Lower lobe of right lung (tissue), 2 donors: ENCODE measurements at regions not wholly inside any gene's neighbourhood (a gene's known extent, or its start where the extent isn't known, plus 50 kb on each side); places are given as distances from the start of the nearest gene placed in this dataset.
"Not testable (repeated sequence)": the region's sequence is repeated elsewhere in the genome, so short reads cannot be mapped to it uniquely, and the experiment has no call there.

Experiments used
- ATAC-seq, 2 donors: fragments of 200-7000 bp; cut with Tn5 transposase; one replicate each; pipeline ENCODE4 v1.9.1; 2020 to 2022; ENCODE audit warnings: mild to moderate bottlenecking in 2 of 2, moderate library complexity in 2 of 2
- DNase-seq: peaks from one replicate; pipeline ENCODE4 v3.0.0-alpha.2; 2020
- H3K27ac ChIP-seq: fragments of 200-600 bp; one replicate; pipeline ENCODE4 v1.8.0; 2022
- H3K27me3 ChIP-seq: fragments of 200-600 bp; one replicate; pipeline ENCODE4 v1.8.0; 2022; ENCODE audit warnings: low read depth
- H3K36me3 ChIP-seq: fragments of 200-600 bp; one replicate; pipeline ENCODE4 v1.8.0; 2022; ENCODE audit warnings: mild to moderate bottlenecking
- H3K4me1 ChIP-seq: fragments of 200-600 bp; one replicate; pipeline ENCODE4 v1.8.0; 2022
- H3K4me3 ChIP-seq: fragments of 200-600 bp; one replicate; pipeline ENCODE4 v1.8.0; 2022; ENCODE audit warnings: mild to moderate bottlenecking
- H3K9me3 ChIP-seq: fragments of 200-600 bp; one replicate; pipeline ENCODE4 v1.8.0; 2022
- CTCF ChIP-seq: fragments of 200-600 bp; IDR thresholded peaks from one replicate; pipeline ENCODE4 v1.8.0; 2022; ENCODE audit warnings: antibody characterized with exemption, mild to moderate bottlenecking
- intact Hi-C: fragments of 100-400 bp; cut with DNase I; formaldehyde crosslinking; loops from one replicate; pipeline ENCODE4 v1.11.0; 2022
- donor health status: DM: no; HTN: yes; CAD: no; lungs with severe emphysema.

- intact Hi-C loops: no loop called here
- no peak for TF ChIP-seq CTCF
- H3K27ac ChIP-seq: no peak overlapping the region
- no peaks in the 10 kb centered on the region for H3K9me3 ChIP-seq
- H3K4me1 ChIP-seq: no peaks in the 10 kb centered on the region
- ATAC-seq (no peak), DNase-seq (no peak)
- no peaks in the 10 kb centered on the region for H3K27me3 ChIP-seq
- H3K4me3 ChIP-seq: no peak overlapping the region
- H3K36me3 ChIP-seq: no peaks in the 10 kb centered on the region
These were observed 131.3 kb downstream of the MACIR start for GRCh38 chr5:103389846-103390245.

GRCh38 chr5:103389357-103389756, 130.8 kb downstream of the MACIR start:
- TF ChIP-seq CTCF: no peak
- Histone ChIP-seq H3K9me3 (no peaks in the 10 kb centered on the region), H3K27ac (no peak overlapping the region), H3K27me3 (no peaks in the 10 kb centered on the region), H3K4me1 (no peaks in the 10 kb centered on the region), H3K4me3 (no peak overlapping the region), H3K36me3 (no peaks in the 10 kb centered on the region)
- DNase-seq (no peak), ATAC-seq (no peak)
- intact Hi-C loops: no loop called here

GRCh38 chr5:103385722-103386121, 127.2 kb downstream of the MACIR start:
- no peaks in the 10 kb centered on the region for H3K9me3 ChIP-seq
- no peak for TF ChIP-seq CTCF
- no peaks in the 10 kb centered on the region for H3K36me3 ChIP-seq
- no peaks in the 10 kb centered on the region for H3K27me3 ChIP-seq
- no peaks in the 10 kb centered on the region for H3K4me1 ChIP-seq
- intact Hi-C loops: no loop called here
- no peak for ATAC-seq
- DNase-seq: no peak
- H3K4me3 ChIP-seq: no peak overlapping the region
- no peak overlapping the region for H3K27ac ChIP-seq

- H3K36me3 ChIP-seq, intact Hi-C loops, H3K27ac ChIP-seq, H3K4me3 ChIP-seq, H3K9me3 ChIP-seq, ATAC-seq, DNase-seq, H3K4me1 ChIP-seq, H3K27me3 ChIP-seq: not testable (repeated sequence)
These were observed 119.1 kb downstream of the MACIR start for GRCh38 chr5:103377638-103378037.

- intact Hi-C loops: no loop called here
- TF ChIP-seq CTCF: no peak
- H3K4me1 ChIP-seq: no peaks in the 10 kb centered on the region
- no peak overlapping the region for H3K4me3 ChIP-seq
- H3K36me3 ChIP-seq: no peaks in the 10 kb centered on the region
- H3K27me3 ChIP-seq: no peaks in the 10 kb centered on the region
- ATAC-seq (no peak), DNase-seq (no peak)
- no peak overlapping the region for H3K27ac ChIP-seq
- H3K9me3 ChIP-seq: no peaks in the 10 kb centered on the region
These were observed 117.5 kb downstream of the MACIR start for GRCh38 chr5:103375863-103376591.

GRCh38 chr5:103375350-103375749, 116.8 kb downstream of the MACIR start:
- no peak for TF ChIP-seq CTCF
- Histone ChIP-seq H3K36me3 (no peaks in the 10 kb centered on the region), H3K4me3 (no peak overlapping the region), H3K9me3 (no peaks in the 10 kb centered on the region), H3K27ac (no peak overlapping the region), H3K27me3 (no peaks in the 10 kb centered on the region), H3K4me1 (no peaks in the 10 kb centered on the region)
- no peak for ATAC-seq
- DNase-seq: no peak
- intact Hi-C loops: no loop called here
